GM23338 (cell line): ENCODE measurements at regions not wholly inside any gene's neighbourhood (a gene's known extent, or its start where the extent isn't known, plus 50 kb on each side); places are given as distances from the start of the nearest gene placed in this dataset.

ENCODE experiments used
- ATAC-seq: fragments of 200-7000 bp; cut with Tn5 transposase; 3 replicates; pipeline ENCODE4 v1.9.1; 2020
- DNase-seq: peaks from one replicate; pipeline ENCODE4 v3.0.0-alpha.2; 2015; ENCODE audit warnings: low spot score
- H2AFZ ChIP-seq: fragments of 200-600 bp; sonication (generic); 2 replicates; pipeline ENCODE4 v1.8.0; 2016; ENCODE audit warnings: antibody characterized with exemption, mild to moderate bottlenecking, moderate library complexity
- H3F3A ChIP-seq: fragments of 200-600 bp; sonication (generic); replicated peaks from 2 replicates; pipeline ENCODE4 v1.8.0; 2017; ENCODE audit warnings: antibody characterized with exemption, mixed run types, low read depth
- H3K27ac ChIP-seq: fragments of 200-600 bp; sonication (generic); 2 replicates; pipeline ENCODE4 v1.6.1; 2016; ENCODE audit warnings: low read depth
- H3K27me3 ChIP-seq: fragments of 200-600 bp; sonication (generic); 2 replicates; pipeline ENCODE4 v1.8.0; 2016; ENCODE audit warnings: mild to moderate bottlenecking, mixed run types, moderate library complexity; ENCODE audit not compliant: insufficient read depth
- H3K36me3 ChIP-seq: fragments of 200-600 bp; sonication (generic); 2 replicates; pipeline ENCODE4 v1.8.0; 2016; ENCODE audit warnings: mild to moderate bottlenecking; ENCODE audit not compliant: insufficient read depth
- H3K4me1 ChIP-seq: fragments of 200-600 bp; sonication (generic); 2 replicates; pipeline ENCODE4 v1.8.0; 2016; ENCODE audit warnings: mild to moderate bottlenecking, moderate library complexity; ENCODE audit not compliant: insufficient read depth
- H3K4me2 ChIP-seq: fragments of 200-600 bp; sonication (generic); 2 replicates; pipeline ENCODE4 v1.7.1; 2017; ENCODE audit warnings: mixed run types
- H3K4me3 ChIP-seq: fragments of 200-600 bp; sonication (generic); 2 replicates; pipeline ENCODE4 v1.6.1; 2016; ENCODE audit warnings: mixed run types
- H3K79me2 ChIP-seq: fragments of 200-600 bp; sonication (generic); replicated peaks from 2 replicates; pipeline ENCODE4 v1.8.0; 2017; ENCODE audit warnings: mild to moderate bottlenecking; ENCODE audit not compliant: insufficient read depth
- H3K9me2 ChIP-seq: fragments of 200-600 bp; sonication (generic); 2 replicates; pipeline ENCODE4 v1.8.0; 2017; ENCODE audit not compliant: insufficient read depth
- H4K20me1 ChIP-seq: fragments of 200-600 bp; sonication (generic); replicated peaks from 2 replicates; pipeline ENCODE4 v1.8.0; 2017; ENCODE audit warnings: mild to moderate bottlenecking; ENCODE audit not compliant: insufficient read depth
- H3K27ac Mint-ChIP-seq: 2 replicates; pipeline ENCODE4 v1.8.0; 2020; ENCODE audit warnings: inconsistent platforms, mild to moderate bottlenecking, moderate library complexity, mixed read lengths
- H3K27me3 Mint-ChIP-seq: 3 replicates; pipeline ENCODE4 v1.8.0; 2022; ENCODE audit warnings: low read depth, mild to moderate bottlenecking, moderate library complexity, mixed read lengths, inconsistent platforms; ENCODE audit not compliant: insufficient read depth, poor library complexity
- H3K36me3 Mint-ChIP-seq: 3 replicates; pipeline ENCODE4 v1.8.0; 2021; ENCODE audit warnings: low read depth, mild to moderate bottlenecking, inconsistent platforms, moderate library complexity, mixed read lengths
- H3K4me1 Mint-ChIP-seq: 3 replicates; pipeline ENCODE4 v1.8.0; 2020; ENCODE audit warnings: mild to moderate bottlenecking, inconsistent platforms, mixed read lengths
- H3K4me3 Mint-ChIP-seq: 3 replicates; pipeline ENCODE4 v1.8.0; 2021; ENCODE audit warnings: moderate library complexity, mild to moderate bottlenecking, inconsistent platforms, mixed read lengths
- H3K9me3 Mint-ChIP-seq: 3 replicates; pipeline ENCODE4 v1.8.0; 2020; ENCODE audit warnings: moderate library complexity, mild to moderate bottlenecking, inconsistent platforms, mixed read lengths
- CREB1 ChIP-seq: fragments of 250-450 bp; sonication (Bioruptor Pico); IDR thresholded peaks from 2 replicates; pipeline ENCODE4 v1.5.0; 2020; ENCODE audit warnings: low read depth, mild to moderate bottlenecking, moderate library complexity
- CTCF ChIP-seq, 2 experiments: fragments of 200-600 bp in 1 of 2; sonication (generic) in 1 of 2; conservative IDR thresholded peaks; 2 replicates each; pipeline versions ENCODE4 v1.5.1 to v1.6.1; 2016 to 2017; ENCODE audit warnings: antibody characterized with exemption in 2 of 2, low read depth in 2 of 2, mild to moderate bottlenecking in 2 of 2, moderate library complexity in 1 of 2
- ETS1 ChIP-seq: IDR thresholded peaks from 2 replicates; pipeline ENCODE4 v1.6.1; 2016; ENCODE audit warnings: antibody characterized with exemption
- EZH2 ChIP-seq: fragments of 200-600 bp; sonication (generic); IDR thresholded peaks from one replicate; pipeline ENCODE4 v1.8.0; 2017; ENCODE audit warnings: antibody characterized with exemption, mild to moderate bottlenecking, low read depth; ENCODE audit not compliant: unreplicated experiment
- JUNB ChIP-seq: IDR thresholded peaks from one replicate; pipeline ENCODE4 v1.6.1; 2016; ENCODE audit warnings: antibody characterized with exemption; ENCODE audit not compliant: unreplicated experiment
- NANOG ChIP-seq: IDR thresholded peaks from 2 replicates; pipeline ENCODE4 v1.6.1; 2016; ENCODE audit warnings: antibody characterized with exemption, borderline replicate concordance
- POLR2AphosphoS5 ChIP-seq: IDR thresholded peaks from 2 replicates; pipeline ENCODE4 v1.6.1; 2016; ENCODE audit warnings: antibody characterized with exemption, low read depth
- REST ChIP-seq: IDR thresholded peaks from one replicate; pipeline ENCODE4 v1.6.1; 2018; ENCODE audit warnings: antibody characterized with exemption; ENCODE audit not compliant: unreplicated experiment
- STAT1 ChIP-seq: IDR thresholded peaks from one replicate; pipeline ENCODE4 v1.6.1; 2016; ENCODE audit warnings: antibody characterized with exemption; ENCODE audit not compliant: unreplicated experiment
- ZNF331 ChIP-seq: fragments of 250-450 bp; sonication (Bioruptor Pico); IDR thresholded peaks from 2 replicates; pipeline ENCODE4 v1.5.0; 2020; ENCODE audit warnings: low read depth, mild to moderate bottlenecking, moderate library complexity
- TF ChIP-seq, protein P1 (sequence below): fragments of 250-450 bp; sonication (Bioruptor Pico); IDR thresholded peaks from 2 replicates; pipeline ENCODE4 v1.5.0; 2020; ENCODE audit warnings: mild to moderate bottlenecking, moderate library complexity

- no peak for TF ChIP-seq NANOG
- no peak for TF ChIP-seq ETS1
- TF ChIP-seq REST: no peak
- no peak for TF ChIP-seq STAT1
- TF ChIP-seq ZNF331 (CRISPR knock-in tag): no peak
Measured at GRCh38 chr1:65039066-65039465, 72.7 kb upstream of the JAK1 start (continued).

- H3F3A ChIP-seq: no peaks in the 10 kb centered on the region
- H4K20me1 ChIP-seq: 0 out of 2 replicates have a peak, but pooled peaks cover 2% of the 10 kb centered on the region
- no peaks in the 10 kb centered on the region for H3K36me3 ChIP-seq
- DNase-seq: no peak
- H3K27me3 Mint-ChIP-seq: peaks cover 7% of the 10 kb centered on the region
- H3K4me1 ChIP-seq: no peaks in the 10 kb centered on the region
- H3K9me3 Mint-ChIP-seq: no peaks in the 10 kb centered on the region
- no peaks in the 10 kb centered on the region for H3K4me1 Mint-ChIP-seq
- H3K4me2 ChIP-seq: no peak overlapping the region
- H2AFZ ChIP-seq: no peak overlapping the region
- no peaks in the 10 kb centered on the region for H3K79me2 ChIP-seq
- H3K36me3 Mint-ChIP-seq: no peaks in the 10 kb centered on the region
- no peak overlapping the region for H3K4me3 ChIP-seq
- no peak overlapping the region for H3K27ac Mint-ChIP-seq
- no peaks in the 10 kb centered on the region for H3K27me3 ChIP-seq
- no peak overlapping the region for H3K27ac ChIP-seq
- H3K4me3 Mint-ChIP-seq: no peak overlapping the region
- H3K9me2 ChIP-seq: no peaks in the 10 kb centered on the region
- ATAC-seq: no peak
- no peak for TF ChIP-seq ZNF331 (CRISPR knock-in tag)
- TF ChIP-seq STAT1: no peak
- no peak for TF ChIP-seq NANOG
- TF ChIP-seq JUNB: no peak
- TF ChIP-seq CREB1 (CRISPR knock-in tag): no peak
- TF ChIP-seq ETS1: no peak
- TF ChIP-seq CTCF (conservative IDR thresholded peaks at IDR 0.05; ENCODE audit: low read depth in 2 of 2): no peak
- no peak for TF ChIP-seq EZH2
- TF ChIP-seq POLR2AphosphoS5: no peak
- TF ChIP-seq, protein P1, sequence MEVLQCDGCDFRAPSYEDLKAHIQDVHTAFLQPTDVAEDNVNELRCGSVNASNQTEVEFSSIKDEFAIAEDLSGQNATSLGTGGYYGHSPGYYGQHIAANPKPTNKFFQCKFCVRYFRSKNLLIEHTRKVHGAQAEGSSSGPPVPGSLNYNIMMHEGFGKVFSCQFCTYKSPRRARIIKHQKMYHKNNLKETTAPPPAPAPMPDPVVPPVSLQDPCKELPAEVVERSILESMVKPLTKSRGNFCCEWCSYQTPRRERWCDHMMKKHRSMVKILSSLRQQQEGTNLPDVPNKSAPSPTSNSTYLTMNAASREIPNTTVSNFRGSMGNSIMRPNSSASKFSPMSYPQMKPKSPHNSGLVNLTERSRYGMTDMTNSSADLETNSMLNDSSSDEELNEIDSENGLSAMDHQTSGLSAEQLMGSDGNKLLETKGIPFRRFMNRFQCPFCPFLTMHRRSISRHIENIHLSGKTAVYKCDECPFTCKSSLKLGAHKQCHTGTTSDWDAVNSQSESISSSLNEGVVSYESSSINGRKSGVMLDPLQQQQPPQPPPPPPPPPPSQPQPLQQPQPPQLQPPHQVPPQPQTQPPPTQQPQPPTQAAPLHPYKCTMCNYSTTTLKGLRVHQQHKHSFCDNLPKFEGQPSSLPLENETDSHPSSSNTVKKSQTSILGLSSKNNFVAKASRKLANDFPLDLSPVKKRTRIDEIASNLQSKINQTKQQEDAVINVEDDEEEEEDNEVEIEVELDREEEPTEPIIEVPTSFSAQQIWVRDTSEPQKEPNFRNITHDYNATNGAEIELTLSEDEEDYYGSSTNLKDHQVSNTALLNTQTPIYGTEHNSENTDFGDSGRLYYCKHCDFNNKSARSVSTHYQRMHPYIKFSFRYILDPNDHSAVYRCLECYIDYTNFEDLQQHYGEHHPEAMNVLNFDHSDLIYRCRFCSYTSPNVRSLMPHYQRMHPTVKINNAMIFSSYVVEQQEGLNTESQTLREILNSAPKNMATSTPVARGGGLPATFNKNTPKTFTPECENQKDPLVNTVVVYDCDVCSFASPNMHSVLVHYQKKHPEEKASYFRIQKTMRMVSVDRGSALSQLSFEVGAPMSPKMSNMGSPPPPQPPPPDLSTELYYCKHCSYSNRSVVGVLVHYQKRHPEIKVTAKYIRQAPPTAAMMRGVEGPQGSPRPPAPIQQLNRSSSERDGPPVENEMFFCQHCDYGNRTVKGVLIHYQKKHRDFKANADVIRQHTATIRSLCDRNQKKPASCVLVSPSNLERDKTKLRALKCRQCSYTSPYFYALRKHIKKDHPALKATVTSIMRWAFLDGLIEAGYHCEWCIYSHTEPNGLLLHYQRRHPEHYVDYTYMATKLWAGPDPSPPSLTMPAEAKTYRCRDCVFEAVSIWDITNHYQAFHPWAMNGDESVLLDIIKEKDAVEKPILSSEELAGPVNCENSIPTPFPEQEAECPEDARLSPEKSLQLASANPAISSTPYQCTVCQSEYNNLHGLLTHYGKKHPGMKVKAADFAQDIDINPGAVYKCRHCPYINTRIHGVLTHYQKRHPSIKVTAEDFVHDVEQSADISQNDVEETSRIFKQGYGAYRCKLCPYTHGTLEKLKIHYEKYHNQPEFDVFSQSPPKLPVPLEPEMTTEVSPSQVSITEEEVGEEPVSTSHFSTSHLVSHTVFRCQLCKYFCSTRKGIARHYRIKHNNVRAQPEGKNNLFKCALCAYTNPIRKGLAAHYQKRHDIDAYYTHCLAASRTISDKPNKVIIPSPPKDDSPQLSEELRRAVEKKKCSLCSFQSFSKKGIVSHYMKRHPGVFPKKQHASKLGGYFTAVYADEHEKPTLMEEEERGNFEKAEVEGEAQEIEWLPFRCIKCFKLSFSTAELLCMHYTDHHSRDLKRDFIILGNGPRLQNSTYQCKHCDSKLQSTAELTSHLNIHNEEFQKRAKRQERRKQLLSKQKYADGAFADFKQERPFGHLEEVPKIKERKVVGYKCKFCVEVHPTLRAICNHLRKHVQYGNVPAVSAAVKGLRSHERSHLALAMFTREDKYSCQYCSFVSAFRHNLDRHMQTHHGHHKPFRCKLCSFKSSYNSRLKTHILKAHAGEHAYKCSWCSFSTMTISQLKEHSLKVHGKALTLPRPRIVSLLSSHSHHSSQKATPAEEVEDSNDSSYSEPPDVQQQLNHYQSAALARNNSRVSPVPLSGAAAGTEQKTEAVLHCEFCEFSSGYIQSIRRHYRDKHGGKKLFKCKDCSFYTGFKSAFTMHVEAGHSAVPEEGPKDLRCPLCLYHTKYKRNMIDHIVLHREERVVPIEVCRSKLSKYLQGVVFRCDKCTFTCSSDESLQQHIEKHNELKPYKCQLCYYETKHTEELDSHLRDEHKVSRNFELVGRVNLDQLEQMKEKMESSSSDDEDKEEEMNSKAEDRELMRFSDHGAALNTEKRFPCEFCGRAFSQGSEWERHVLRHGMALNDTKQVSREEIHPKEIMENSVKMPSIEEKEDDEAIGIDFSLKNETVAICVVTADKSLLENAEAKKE (CRISPR knock-in tag): no peak
Measured at GRCh38 chr1:65039508-65039907, 73.2 kb upstream of the JAK1 start.
